Breast epithelium (tissue), 4 donors: ENCODE measurements at regions not wholly inside any gene's neighbourhood (a gene's known extent, or its start where the extent isn't known, plus 50 kb on each side); places are given as distances from the start of the nearest gene placed in this dataset.

ENCODE experiments used
- DNase-seq, 2 donors: peaks; one replicate each; pipeline ENCODE4 v3.0.0-alpha.2; 2019; ENCODE audit warnings: low spot score in 2 of 2
- H3K27ac ChIP-seq, 2 donors: fragments of 200-600 bp; sonication (generic) in 1 of 2; one replicate each; pipeline ENCODE4 v1.5.1; 2016 to 2019; ENCODE audit warnings: mild to moderate bottlenecking in 1 of 2
- H3K27me3 ChIP-seq, 2 donors: fragments of 200-600 bp; sonication (generic) in 1 of 2; one replicate each; pipeline versions ENCODE4 v1.5.1 to v1.6.0; 2017 to 2019; ENCODE audit warnings: control low read depth in 1 of 2, mild to moderate bottlenecking in 1 of 2
- H3K36me3 ChIP-seq: fragments of 200-600 bp; one replicate; pipeline ENCODE4 v1.5.1; 2019
- H3K4me1 ChIP-seq, 2 donors: fragments of 200-600 bp; sonication (generic); one replicate each; pipeline ENCODE4 v1.5.1; 2016 to 2019; ENCODE audit warnings: control low read depth in 1 of 2
- H3K4me3 ChIP-seq, 3 donors: fragments of 200-600 bp; sonication (generic); 1 replicate in 2 of 3; 2 replicates in 1 of 3; pipeline ENCODE4 v1.5.1; 2016 to 2019; ENCODE audit warnings: mild to moderate bottlenecking in 3 of 3, moderate library complexity in 2 of 3
- H3K9me3 ChIP-seq, 2 donors: fragments of 200-600 bp; sonication (generic) in 1 of 2; one replicate each; pipeline ENCODE4 v1.5.1; 2016 to 2019; ENCODE audit warnings: control low read depth in 1 of 2
- POLR2A ChIP-seq: fragments of 450-650 bp; IDR thresholded peaks from one replicate; pipeline ENCODE4 v1.6.1; 2016; ENCODE audit warnings: antibody characterized with exemption, mild to moderate bottlenecking, moderate library complexity
- POLR2AphosphoS5 ChIP-seq, 3 donors: sonication (generic); formaldehyde crosslinking; IDR thresholded peaks; one replicate each; pipeline ENCODE4 v1.6.1; 2017; ENCODE audit warnings: antibody characterized with exemption in 3 of 3
- intact Hi-C: fragments of 100-400 bp; cut with DNase I; formaldehyde crosslinking; loops from one replicate; pipeline ENCODE4 v1.15.1; 2023; ENCODE audit warnings: low total_unique reads
- TF ChIP-seq, protein P1 (sequence below), 3 donors: fragments of 450-650 bp; IDR thresholded peaks; one replicate each; pipeline ENCODE4 v1.5.1; 2016 to 2017; ENCODE audit warnings: antibody characterized with exemption in 3 of 3, mild to moderate bottlenecking in 3 of 3, moderate library complexity in 3 of 3

DNA sequence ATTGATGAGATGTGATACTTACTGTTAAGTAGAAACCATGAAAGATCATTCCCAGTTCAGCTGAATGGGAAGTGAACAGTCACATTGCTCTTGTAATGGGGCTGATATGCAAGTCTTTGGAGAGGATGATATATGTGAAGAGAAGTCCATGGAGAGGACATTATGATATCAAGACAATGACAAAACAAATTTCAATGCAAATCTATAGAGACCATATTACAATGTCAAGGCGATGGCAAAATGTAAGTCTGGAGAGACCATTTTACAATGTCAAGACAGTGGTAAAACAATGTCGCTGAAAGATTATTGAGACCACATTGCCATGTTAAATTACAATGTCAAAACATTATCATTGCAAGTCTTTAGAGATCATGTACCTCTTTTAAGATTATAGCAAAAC is 277.1 kb upstream of the MEIS2 start:
- no peaks in the 10 kb centered on the region for H3K9me3 ChIP-seq
- intact Hi-C loops: loop anchor here (10.0 kb wide), 1 partner anchor 393 kb away; no protein-coding TSS in a partner anchor
- no peak overlapping the region for H3K27ac ChIP-seq
- TF ChIP-seq POLR2AphosphoS5 (IDR thresholded peaks at IDR 0.05) (no peak), POLR2A (no peak)
- TF ChIP-seq, protein P1, sequence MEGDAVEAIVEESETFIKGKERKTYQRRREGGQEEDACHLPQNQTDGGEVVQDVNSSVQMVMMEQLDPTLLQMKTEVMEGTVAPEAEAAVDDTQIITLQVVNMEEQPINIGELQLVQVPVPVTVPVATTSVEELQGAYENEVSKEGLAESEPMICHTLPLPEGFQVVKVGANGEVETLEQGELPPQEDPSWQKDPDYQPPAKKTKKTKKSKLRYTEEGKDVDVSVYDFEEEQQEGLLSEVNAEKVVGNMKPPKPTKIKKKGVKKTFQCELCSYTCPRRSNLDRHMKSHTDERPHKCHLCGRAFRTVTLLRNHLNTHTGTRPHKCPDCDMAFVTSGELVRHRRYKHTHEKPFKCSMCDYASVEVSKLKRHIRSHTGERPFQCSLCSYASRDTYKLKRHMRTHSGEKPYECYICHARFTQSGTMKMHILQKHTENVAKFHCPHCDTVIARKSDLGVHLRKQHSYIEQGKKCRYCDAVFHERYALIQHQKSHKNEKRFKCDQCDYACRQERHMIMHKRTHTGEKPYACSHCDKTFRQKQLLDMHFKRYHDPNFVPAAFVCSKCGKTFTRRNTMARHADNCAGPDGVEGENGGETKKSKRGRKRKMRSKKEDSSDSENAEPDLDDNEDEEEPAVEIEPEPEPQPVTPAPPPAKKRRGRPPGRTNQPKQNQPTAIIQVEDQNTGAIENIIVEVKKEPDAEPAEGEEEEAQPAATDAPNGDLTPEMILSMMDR (IDR thresholded peaks at IDR 0.05): no peak
- H3K27me3 ChIP-seq: no peaks in the 10 kb centered on the region
- DNase-seq: no peak
- H3K36me3 ChIP-seq: no peaks in the 10 kb centered on the region
- H3K4me3 ChIP-seq: no peak overlapping the region
- H3K4me1 ChIP-seq: no peaks in the 10 kb centered on the region

GRCh38 chr15:37394402-37395099 is 294.2 kb upstream of the MEIS2 start:
- intact Hi-C loops: no loop called here

GRCh38 chr15:37395100-37395468 is 294.7 kb upstream of the MEIS2 start:
- no peaks in the 10 kb centered on the region for H3K4me1 ChIP-seq
- H3K27me3 ChIP-seq: no peaks in the 10 kb centered on the region
- no peak for TF ChIP-seq POLR2AphosphoS5 (IDR thresholded peaks at IDR 0.05)
- TF ChIP-seq, protein P1 (IDR thresholded peaks at IDR 0.05): no peak
- no peak for TF ChIP-seq POLR2A
- H3K36me3 ChIP-seq: no peaks in the 10 kb centered on the region
- H3K9me3 ChIP-seq: peaks cover 1 to 6% of the 10 kb centered on the region in 2 donors
- DNase-seq: no peak
- intact Hi-C loops: no loop called here
- no peak overlapping the region for H3K4me3 ChIP-seq
- no peak overlapping the region for H3K27ac ChIP-seq

More at GRCh38 chr15:37394402-37395099, 294.2 kb upstream of the MEIS2 start:
- Histone ChIP-seq H3K4me3 (no peak overlapping the region), H3K9me3 (peaks cover 6 to 10% of the 10 kb centered on the region in 2 donors), H3K4me1 (no peaks in the 10 kb centered on the region), H3K27ac (no peak overlapping the region), H3K27me3 (no peaks in the 10 kb centered on the region), H3K36me3 (no peaks in the 10 kb centered on the region)
- TF ChIP-seq POLR2AphosphoS5 (IDR thresholded peaks at IDR 0.05) (no peak), POLR2A (no peak)
- TF ChIP-seq, protein P1 (IDR thresholded peaks at IDR 0.05): no peak
- no peak for DNase-seq

DNA sequence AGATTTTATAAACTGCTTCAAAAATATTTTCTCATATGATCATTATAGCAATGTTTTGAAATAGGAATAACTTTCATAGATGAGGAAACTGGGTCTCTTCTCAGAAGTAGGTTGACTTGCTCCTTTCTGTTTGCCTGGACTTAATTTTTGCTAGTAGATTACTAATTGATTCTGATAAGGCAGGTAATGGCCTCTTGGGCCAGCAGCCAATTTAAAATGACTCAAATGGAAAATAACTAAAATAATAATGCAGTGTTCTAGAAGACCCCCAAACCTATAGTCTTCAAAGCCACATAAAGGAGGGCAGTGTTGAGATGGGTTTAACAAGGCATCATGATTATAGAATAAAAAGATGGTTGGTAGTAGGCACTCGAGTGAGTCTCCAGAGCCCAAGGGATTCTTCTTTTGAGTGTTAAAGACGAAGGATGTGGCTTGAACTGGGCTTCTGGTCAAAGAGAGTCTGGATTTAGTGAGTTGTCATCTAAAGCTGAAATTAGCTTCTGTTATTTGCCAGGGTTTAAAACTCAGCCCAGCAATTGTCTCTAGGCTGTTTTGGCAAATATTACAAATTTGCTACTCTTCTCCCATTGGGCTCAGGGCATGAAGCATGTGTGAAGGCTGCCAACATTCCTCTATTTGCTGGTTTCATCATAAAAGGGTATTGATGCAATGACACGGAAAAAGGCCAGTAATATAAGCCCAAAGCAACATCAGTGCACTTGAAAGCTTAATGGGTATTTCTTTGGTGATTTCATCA is 297.1 kb upstream of the MEIS2 start:
- no peak for DNase-seq
- intact Hi-C loops: no loop called here
- TF ChIP-seq POLR2A: no peak
- TF ChIP-seq POLR2AphosphoS5 (IDR thresholded peaks at IDR 0.05): no peak
- TF ChIP-seq, protein P1 (IDR thresholded peaks at IDR 0.05): no peak
- Histone ChIP-seq H3K27me3 (no peaks in the 10 kb centered on the region), H3K36me3 (no peaks in the 10 kb centered on the region), H3K4me1 (no peaks in the 10 kb centered on the region), H3K4me3 (no peak overlapping the region), H3K9me3 (no peaks in the 10 kb centered on the region), H3K27ac (no peak overlapping the region)

DNA sequence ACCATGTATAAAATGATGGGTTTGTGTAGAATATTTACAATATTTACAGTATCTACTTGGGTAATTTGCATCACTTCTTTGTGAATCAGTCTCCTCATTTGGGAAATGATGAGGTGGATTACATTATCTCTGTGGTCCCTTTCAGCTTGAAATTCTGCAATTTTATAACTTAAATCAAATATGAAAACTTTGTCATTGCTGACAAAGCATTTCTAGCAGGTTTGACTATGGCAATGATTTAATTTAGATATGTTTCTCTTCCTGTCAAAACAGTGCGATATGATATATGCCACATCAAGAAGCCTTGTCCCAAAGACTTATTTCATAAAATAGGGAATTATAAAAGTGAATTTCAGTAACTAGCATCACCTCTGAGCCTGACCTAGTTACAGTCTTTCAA is 315.8 kb upstream of the MEIS2 start:
- H3K27ac ChIP-seq: no peak overlapping the region
- no peaks in the 10 kb centered on the region for H3K4me1 ChIP-seq
- no peaks in the 10 kb centered on the region for H3K36me3 ChIP-seq
- no peak overlapping the region for H3K4me3 ChIP-seq
- DNase-seq: no peak
- intact Hi-C loops: no loop called here
- TF ChIP-seq POLR2A: no peak
- TF ChIP-seq, protein P1 (IDR thresholded peaks at IDR 0.05): no peak
- no peak for TF ChIP-seq POLR2AphosphoS5 (IDR thresholded peaks at IDR 0.05)
- no peaks in the 10 kb centered on the region for H3K27me3 ChIP-seq
- peaks cover 0 to 6% of the 10 kb centered on the region in 2 donors for H3K9me3 ChIP-seq
